Common myeloid progenitor, CD34-positive (primary cell): ENCODE measurements at regions not wholly inside any gene's neighbourhood (a gene's known extent, or its start where the extent isn't known, plus 50 kb on each side); places are given as distances from the start of the nearest gene placed in this dataset.
"Not testable (repeated sequence)": the region's sequence is repeated elsewhere in the genome, so short reads cannot be mapped to it uniquely, and the experiment has no call there.

ENCODE experiments used
- CTCF ChIA-PET: fragments of 350-600 bp; sonication (Branson Sonifier 250); formaldehyde crosslinking; loops from one replicate; lab custom pipeline; 2021; ENCODE audit warnings: antibody characterized with exemption; lab: Charles Lee
- POLR2A ChIA-PET: fragments of 350-600 bp; sonication (Branson Sonifier 250); formaldehyde crosslinking; loops from one replicate; lab custom pipeline; 2021; ENCODE audit warnings: antibody characterized with exemption; lab: Charles Lee
- DNase-seq, 3 donors: peaks; one replicate each; pipeline versions ENCODE4 v3.0.0 to v3.0.0-alpha.2; 2013
- H3K27ac ChIP-seq, 2 experiments: 1 replicate in 1 of 2; 2 replicates in 1 of 2; pipeline ENCODE4 v1.7.0; 2013; ENCODE audit warnings: inconsistent platforms in 2 of 2, low read length in 2 of 2, mild to moderate bottlenecking in 2 of 2, low read depth in 1 of 2, moderate library complexity in 1 of 2; ENCODE audit not compliant: severe bottlenecking in 2 of 2, insufficient read depth in 1 of 2, poor library complexity in 1 of 2
- H3K27me3 ChIP-seq, 5 experiments: replicated peaks in 2 of 5; 1 replicate in 3 of 5; 2 replicates in 2 of 5; pipeline versions ENCODE4 v1.6.1 to v1.7.0; 2013; ENCODE audit warnings: low read length in 4 of 5, mild to moderate bottlenecking in 2 of 5, moderate library complexity in 2 of 5, inconsistent platforms in 1 of 5; ENCODE audit not compliant: insufficient read depth in 5 of 5, control insufficient read depth in 4 of 5
- H3K36me3 ChIP-seq, 4 experiments: 1 replicate in 2 of 4; 2 replicates in 2 of 4; pipeline versions ENCODE4 v1.6.1 to v1.7.0; 2013; ENCODE audit warnings: low read length in 3 of 4, control low read depth in 1 of 4, mild to moderate bottlenecking in 1 of 4; ENCODE audit not compliant: control insufficient read depth in 4 of 4, insufficient read depth in 4 of 4
- H3K4me1 ChIP-seq, 4 experiments: 1 replicate in 3 of 4; 2 replicates in 1 of 4; pipeline versions ENCODE4 v1.6.1 to v1.7.1; 2013; ENCODE audit warnings: low read length in 3 of 4, mild to moderate bottlenecking in 3 of 4, control low read depth in 1 of 4, inconsistent platforms in 1 of 4, moderate library complexity in 1 of 4; ENCODE audit not compliant: control insufficient read depth in 4 of 4, insufficient read depth in 4 of 4; ENCODE audit errors: control extremely low read depth in 1 of 4
- H3K4me3 ChIP-seq, 7 experiments: 1 replicate in 4 of 7; 2 replicates in 3 of 7; pipeline versions ENCODE4 v1.5.1 to v1.7.0; 2013; ENCODE audit warnings: mild to moderate bottlenecking in 7 of 7, low read length in 6 of 7, moderate library complexity in 6 of 7, inconsistent platforms in 2 of 7, low read depth in 2 of 7, control low read depth in 1 of 7; ENCODE audit not compliant: insufficient read depth in 4 of 7, control insufficient read depth in 1 of 7; ENCODE audit errors: extremely low read depth in 1 of 7
- H3K9me3 ChIP-seq, 5 experiments: 1 replicate in 4 of 5; 2 replicates in 1 of 5; pipeline versions ENCODE4 v1.6.1 to v1.7.1; 2013; ENCODE audit warnings: low read length in 4 of 5, mild to moderate bottlenecking in 2 of 5, inconsistent platforms in 1 of 5, low read depth in 1 of 5, moderate library complexity in 1 of 5; ENCODE audit not compliant: control insufficient read depth in 4 of 5, insufficient read depth in 2 of 5; ENCODE audit errors: control extremely low read depth in 1 of 5
- WGBS: methylation state at CpG from one replicate; pipeline ENCODE4 v1.1.5; 2013; ENCODE audit not compliant: insufficient coverage; 5-methylcytosine and 5-hydroxymethylcytosine counted together

DNA sequence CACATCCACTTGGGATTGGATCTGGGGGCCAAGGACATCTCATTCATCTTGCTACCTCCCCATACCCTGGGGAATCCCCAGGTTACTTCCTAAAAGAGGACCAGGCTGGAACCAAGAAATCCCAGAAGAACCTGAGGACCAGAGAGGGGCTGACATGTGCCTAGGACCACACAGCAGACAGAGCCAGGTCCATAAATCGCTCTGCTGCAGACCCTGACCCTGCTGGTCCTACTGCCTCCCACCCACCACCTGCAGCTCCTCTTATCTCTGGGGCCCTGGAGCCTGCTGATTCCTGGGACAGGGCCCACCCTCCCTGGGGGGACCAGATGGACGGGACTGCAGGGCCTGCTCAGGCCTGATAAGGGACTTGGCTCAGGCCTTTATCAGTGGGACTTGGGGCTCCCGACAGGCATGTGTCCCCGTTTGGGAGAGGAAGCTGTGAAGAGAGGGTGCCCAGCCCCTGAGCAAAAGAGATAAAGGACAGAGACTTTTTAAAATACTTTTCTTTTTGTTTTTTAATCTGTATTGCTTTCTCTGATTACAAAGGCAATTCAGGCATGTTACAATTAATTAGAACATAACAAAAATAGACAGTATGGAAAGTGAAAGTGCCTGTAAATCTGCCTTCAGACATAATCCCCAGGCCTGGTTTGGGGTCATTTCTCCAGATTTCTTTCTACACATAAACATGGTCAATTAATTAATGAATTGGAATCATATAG lies 101.3 kb upstream of the LARP1 start:
- 4% methylated on average over 4 of the region's 4 CpGs for WGBS
- no peaks in the 10 kb centered on the region for H3K36me3 ChIP-seq
- peak overlapping the region in 1 of 2 experiments; percentile 80 for H3K27ac ChIP-seq
- CTCF ChIA-PET: interaction anchor here (1.0 to 1.7 kb wide), 4 partner anchors 19 to 214 kb away, joined by 3 to 4 read pairs (median 3); no protein-coding TSS in a partner anchor
- peak; percentile 85 to 94 (median 87) for DNase-seq
- no peaks in the 10 kb centered on the region for H3K9me3 ChIP-seq
- peaks cover 7 to 34% (median 25%) of the 10 kb centered on the region in 4 experiments for H3K4me1 ChIP-seq
- POLR2A ChIA-PET: interaction anchor here (0.6 to 1.5 kb wide), 3 partner anchors 61 to 178 kb away, joined by 3 to 4 read pairs (median 3); no protein-coding TSS in a partner anchor
- H3K27me3 ChIP-seq: no peaks in the 10 kb centered on the region
- H3K4me3 ChIP-seq: peak overlapping the region in 4 of 7 experiments; percentile 8 to 69 (median 46)

DNA sequence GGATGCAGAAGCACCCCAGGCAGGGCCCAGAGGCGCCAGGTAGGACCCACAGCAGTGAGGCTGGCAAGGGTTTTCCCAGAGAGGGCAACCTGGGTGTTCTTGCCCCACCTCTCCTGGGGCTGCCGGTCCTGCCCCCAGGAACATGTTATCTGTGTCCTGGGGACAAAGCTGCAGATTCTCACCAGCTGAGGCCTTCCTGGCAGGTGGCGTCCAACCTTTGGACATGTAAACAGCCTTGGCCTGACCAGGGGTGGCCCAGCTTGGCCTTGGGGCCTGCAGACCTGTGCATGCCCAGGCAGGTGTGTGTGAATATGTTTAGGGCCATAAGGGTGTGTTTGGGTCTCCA lies 101.8 kb upstream of the LARP1 start:
- no peaks in the 10 kb centered on the region for H3K9me3 ChIP-seq
- ChIA-PET CTCF (interaction anchor here (1.0 to 1.3 kb wide), 4 partner anchors 20 to 161 kb away, joined by 3 to 7 read pairs (median 4); no protein-coding TSS in a partner anchor), POLR2A (interaction anchor here (0.6 to 1.5 kb wide), 2 partner anchors 61 to 177 kb away, joined by 3 to 4 read pairs; no protein-coding TSS in a partner anchor)
- no peaks in the 10 kb centered on the region for H3K36me3 ChIP-seq
- WGBS: 100% methylated on average over 3 of the region's 3 CpGs
- no peak for DNase-seq
- H3K27ac ChIP-seq: no peak overlapping the region
- peaks cover 7 to 37% (median 26%) of the 10 kb centered on the region in 4 experiments for H3K4me1 ChIP-seq
- H3K27me3 ChIP-seq: no peaks in the 10 kb centered on the region
- H3K4me3 ChIP-seq: peak overlapping the region in 1 of 7 experiments; percentile 67

DNA sequence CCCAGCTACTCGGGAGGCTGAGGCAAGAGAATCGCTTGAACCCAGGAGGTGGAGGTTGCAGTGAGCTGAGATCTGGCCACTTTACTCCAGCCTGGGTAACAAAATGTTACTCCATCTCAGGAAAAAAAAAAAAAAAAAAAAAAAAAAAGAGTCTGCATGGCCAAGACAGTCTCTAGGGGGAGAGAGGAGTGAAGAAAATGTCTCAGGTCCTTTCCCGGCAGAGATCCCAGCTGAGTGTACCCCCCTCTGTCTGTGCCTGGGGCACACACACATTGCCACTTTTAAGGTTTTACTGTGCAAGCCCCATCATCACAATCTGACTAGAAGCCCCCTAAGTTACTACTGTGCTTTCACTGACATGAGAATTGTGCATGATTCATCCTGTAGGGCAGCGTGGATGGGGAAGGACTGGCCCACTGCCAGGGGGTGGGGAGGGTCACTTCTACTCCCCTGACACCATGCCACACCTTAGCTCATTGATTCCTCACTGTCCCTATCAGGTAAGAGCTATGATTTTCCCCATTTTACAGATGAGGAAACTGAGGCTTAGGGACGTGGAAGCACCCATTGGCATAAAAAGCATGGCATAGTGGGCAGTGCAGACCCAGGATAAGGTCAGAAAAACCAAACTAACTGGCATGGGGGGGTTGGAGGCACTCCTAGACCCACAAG lies 102.3 kb upstream of the LARP1 start:
- no peak overlapping the region for H3K4me3 ChIP-seq
- no peak overlapping the region for H3K27ac ChIP-seq
- H3K27me3 ChIP-seq: no peaks in the 10 kb centered on the region
- peak in 2 of 3 donors; percentile 13 to 26 for DNase-seq
- WGBS: 76% methylated on average over 3 of the region's 5 CpGs
- POLR2A ChIA-PET: no interaction called here
- H3K4me1 ChIP-seq: peaks cover 7 to 42% (median 30%) of the 10 kb centered on the region in 4 experiments
- H3K9me3 ChIP-seq: no peaks in the 10 kb centered on the region
- CTCF ChIA-PET: interaction anchor here (0.6 to 1.3 kb wide), 4 partner anchors 150 to 205 kb away, joined by 3 to 7 read pairs (median 4); no protein-coding TSS in a partner anchor
- H3K36me3 ChIP-seq: no peaks in the 10 kb centered on the region

DNA sequence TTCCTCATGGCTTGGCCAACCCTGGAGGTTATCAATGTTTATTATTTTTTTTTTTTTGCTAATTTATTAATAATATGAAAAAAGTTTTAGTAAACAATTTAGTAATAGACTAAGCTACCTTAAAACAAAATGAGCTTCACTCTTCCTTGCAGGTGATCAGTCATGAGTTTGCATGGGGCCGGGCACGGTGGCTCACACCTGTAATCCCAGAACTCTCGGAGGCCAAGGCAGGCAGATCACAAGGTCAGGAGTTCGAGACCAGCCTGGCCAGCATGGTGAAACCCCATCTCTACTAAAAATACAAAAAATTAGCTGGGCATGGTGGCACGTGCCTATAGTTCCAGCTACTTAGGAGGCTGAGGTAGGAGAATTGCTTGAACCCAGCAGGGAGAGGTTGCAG lies 103.4 kb upstream of the LARP1 start:
- DNase-seq, H3K9me3 ChIP-seq, POLR2A ChIA-PET, H3K27ac ChIP-seq, H3K27me3 ChIP-seq, H3K36me3 ChIP-seq, H3K4me3 ChIP-seq: not testable (repeated sequence)
- 93% methylated on average over 3 of the region's 5 CpGs for WGBS
- peaks cover 7 to 52% (median 41%) of the 10 kb centered on the region in 4 experiments for H3K4me1 ChIP-seq
- CTCF ChIA-PET: interaction anchor here (1.0 to 4.0 kb wide), 7 partner anchors 9 to 217 kb away, joined by 3 to 49 read pairs (median 4); no protein-coding TSS in a partner anchor

DNA sequence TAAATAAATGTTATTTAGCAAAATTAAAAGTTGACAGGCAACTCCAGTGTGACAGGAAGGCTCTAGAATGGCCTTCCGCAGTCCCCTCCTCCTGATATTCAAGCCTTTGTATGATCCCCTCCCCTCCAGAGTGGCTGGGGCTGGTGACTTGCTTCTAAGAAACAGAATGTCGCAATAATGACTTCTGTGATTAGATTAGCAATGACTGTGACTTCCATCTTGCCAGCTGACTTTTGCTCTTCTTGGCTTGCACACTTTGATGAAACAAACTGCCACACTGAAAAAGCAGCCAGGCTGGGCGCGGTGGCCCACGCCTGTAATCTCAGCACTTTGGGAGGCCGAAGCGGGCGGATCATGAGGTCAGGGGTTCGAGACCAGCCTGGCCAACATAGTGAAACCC lies 106.5 kb upstream of the LARP1 start:
- ChIA-PET POLR2A (no interaction called here), CTCF (interaction anchor here (0.9 to 4.0 kb wide), 5 partner anchors 14 to 162 kb away, joined by 3 to 49 read pairs (median 4); no protein-coding TSS in a partner anchor)
- Histone ChIP-seq H3K9me3 (no peaks in the 10 kb centered on the region), H3K4me3 (no peak overlapping the region), H3K4me1 (peaks cover 0 to 35% (median 25%) of the 10 kb centered on the region in 4 experiments), H3K27me3 (peaks cover 0 to 4% (median 0%) of the 10 kb centered on the region in 5 experiments), H3K27ac (no peak overlapping the region), H3K36me3 (no peaks in the 10 kb centered on the region)
- peak in 2 of 3 donors; percentile 47 to 51 for DNase-seq
- 100% methylated on average over 9 of the region's 9 CpGs for WGBS

DNA sequence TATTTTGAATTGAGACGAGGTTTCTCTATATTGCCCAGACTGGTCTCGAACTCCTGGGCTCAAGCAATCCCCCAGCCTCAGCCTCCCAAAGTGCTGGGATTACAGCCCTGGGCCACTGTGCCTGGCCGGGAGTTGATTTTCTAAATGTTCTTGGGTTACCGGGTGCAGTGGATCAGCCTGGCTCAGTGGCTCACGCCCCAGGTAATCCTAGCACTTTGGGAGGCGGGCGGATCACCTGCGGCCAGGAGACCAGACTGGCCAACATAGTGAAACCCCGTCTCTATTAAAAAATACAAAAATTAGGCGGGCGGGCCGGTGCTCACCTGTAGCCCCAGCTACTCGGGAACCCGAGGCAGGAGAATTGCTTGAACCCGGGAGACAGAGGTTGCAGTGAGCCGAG lies 106.9 kb upstream of the LARP1 start:
- H3K9me3 ChIP-seq: peaks cover 0 to 4% (median 0%) of the 10 kb centered on the region in 5 experiments
- ChIA-PET CTCF (interaction anchor here (0.6 to 4.0 kb wide), 7 partner anchors 66 to 325 kb away, joined by 3 to 49 read pairs (median 3); no protein-coding TSS in a partner anchor), POLR2A (interaction anchor here (0.6 kb wide), 1 partner anchor 290 kb away, joined by 3 read pairs; the partner anchor contains the start of gene GEMIN5)

More for the DNA sequence above, 106.9 kb upstream of the LARP1 start:
- Histone ChIP-seq H3K27me3 (peaks cover 0 to 4% (median 0%) of the 10 kb centered on the region in 5 experiments), H3K4me1 (peaks cover 0 to 32% (median 21%) of the 10 kb centered on the region in 4 experiments), H3K27ac (no peak overlapping the region), H3K36me3 (no peaks in the 10 kb centered on the region), H3K4me3 (no peak overlapping the region)
- WGBS: 98% methylated on average over 11 of the region's 16 CpGs
- DNase-seq: no peak
